ENCODE measurements at regions not wholly inside any gene's neighbourhood (a gene's known extent, or its start where the extent isn't known, plus 50 kb on each side); places are given as distances from the start of the nearest gene placed in this dataset.

- TF ChIP-seq, protein P1, sequence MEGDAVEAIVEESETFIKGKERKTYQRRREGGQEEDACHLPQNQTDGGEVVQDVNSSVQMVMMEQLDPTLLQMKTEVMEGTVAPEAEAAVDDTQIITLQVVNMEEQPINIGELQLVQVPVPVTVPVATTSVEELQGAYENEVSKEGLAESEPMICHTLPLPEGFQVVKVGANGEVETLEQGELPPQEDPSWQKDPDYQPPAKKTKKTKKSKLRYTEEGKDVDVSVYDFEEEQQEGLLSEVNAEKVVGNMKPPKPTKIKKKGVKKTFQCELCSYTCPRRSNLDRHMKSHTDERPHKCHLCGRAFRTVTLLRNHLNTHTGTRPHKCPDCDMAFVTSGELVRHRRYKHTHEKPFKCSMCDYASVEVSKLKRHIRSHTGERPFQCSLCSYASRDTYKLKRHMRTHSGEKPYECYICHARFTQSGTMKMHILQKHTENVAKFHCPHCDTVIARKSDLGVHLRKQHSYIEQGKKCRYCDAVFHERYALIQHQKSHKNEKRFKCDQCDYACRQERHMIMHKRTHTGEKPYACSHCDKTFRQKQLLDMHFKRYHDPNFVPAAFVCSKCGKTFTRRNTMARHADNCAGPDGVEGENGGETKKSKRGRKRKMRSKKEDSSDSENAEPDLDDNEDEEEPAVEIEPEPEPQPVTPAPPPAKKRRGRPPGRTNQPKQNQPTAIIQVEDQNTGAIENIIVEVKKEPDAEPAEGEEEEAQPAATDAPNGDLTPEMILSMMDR (IDR thresholded peaks at IDR 0.05) = no peak
- TF ChIP-seq POLR2A (IDR thresholded peaks at IDR 0.05) = no peak
- no peak for TF ChIP-seq EP300 (IDR thresholded peaks at IDR 0.05)
Observed at GRCh38 chr14:25303934-25304333, 254.0 kb upstream of the STXBP6 start.
